Suppressor macrophage (primary cell): ENCODE measurements at regions not wholly inside any gene's neighbourhood (a gene's known extent, or its start where the extent isn't known, plus 50 kb on each side); places are given as distances from the start of the nearest gene placed in this dataset.
A peak's percentile ranks its signal among the peaks of the same experiment; 100 is the strongest.
"Not testable (repeated sequence)": the region's sequence is repeated elsewhere in the genome, so short reads cannot be mapped to it uniquely, and the experiment has no call there.

Experiments
- DNase-seq, 4 experiments: peaks; one replicate each; pipeline ENCODE4 v3.0.0-alpha.2; 2020 to 2022

- no peak for DNase-seq
Measured at GRCh38 chr17:77558846-77559626, 399.5 kb upstream of the TNRC6C start.

DNA sequence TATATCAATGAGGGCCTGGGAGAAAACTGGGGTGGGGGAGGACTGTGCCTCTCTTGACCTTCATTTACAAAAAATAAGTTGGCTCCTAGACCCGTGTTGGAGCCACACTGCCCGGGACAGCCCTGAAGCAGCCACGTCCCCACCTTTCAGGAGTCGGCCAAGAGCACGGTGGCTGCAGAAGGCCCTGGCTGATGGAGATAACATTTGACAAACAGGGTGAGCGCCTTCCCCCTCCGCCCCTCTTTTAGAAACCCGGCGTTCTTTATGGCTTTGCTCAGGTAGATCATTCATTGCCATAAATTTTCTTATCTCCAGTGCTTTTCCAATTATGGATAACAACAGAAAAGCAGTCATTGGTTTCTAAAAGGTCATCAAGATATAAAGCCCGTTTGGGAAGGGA, 398.1 kb upstream of the TNRC6C start:
- no peak for DNase-seq

DNA sequence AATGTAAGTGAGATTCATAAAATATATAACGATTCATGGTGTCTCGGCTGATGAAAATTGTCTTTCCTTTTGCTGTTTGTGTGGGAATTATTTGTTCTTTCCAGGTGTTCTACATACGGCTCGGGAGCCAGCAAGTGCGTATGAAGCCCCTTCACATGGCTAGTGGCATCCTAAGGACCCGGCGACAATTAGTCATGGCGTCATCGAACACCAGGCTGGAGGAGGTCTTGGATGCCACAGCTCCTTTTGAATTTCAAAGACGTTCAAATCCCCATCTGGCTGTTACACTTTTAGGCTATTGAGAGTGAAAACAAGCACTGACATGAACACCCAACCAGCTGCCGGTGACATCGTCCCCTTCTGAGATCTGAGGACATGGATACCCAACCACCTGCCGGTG, 397.7 kb upstream of the TNRC6C start:
- no peak for DNase-seq

- DNase-seq: not testable (repeated sequence)
Measured at GRCh38 chr17:77562361-77562760, 396.1 kb upstream of the TNRC6C start.

DNA sequence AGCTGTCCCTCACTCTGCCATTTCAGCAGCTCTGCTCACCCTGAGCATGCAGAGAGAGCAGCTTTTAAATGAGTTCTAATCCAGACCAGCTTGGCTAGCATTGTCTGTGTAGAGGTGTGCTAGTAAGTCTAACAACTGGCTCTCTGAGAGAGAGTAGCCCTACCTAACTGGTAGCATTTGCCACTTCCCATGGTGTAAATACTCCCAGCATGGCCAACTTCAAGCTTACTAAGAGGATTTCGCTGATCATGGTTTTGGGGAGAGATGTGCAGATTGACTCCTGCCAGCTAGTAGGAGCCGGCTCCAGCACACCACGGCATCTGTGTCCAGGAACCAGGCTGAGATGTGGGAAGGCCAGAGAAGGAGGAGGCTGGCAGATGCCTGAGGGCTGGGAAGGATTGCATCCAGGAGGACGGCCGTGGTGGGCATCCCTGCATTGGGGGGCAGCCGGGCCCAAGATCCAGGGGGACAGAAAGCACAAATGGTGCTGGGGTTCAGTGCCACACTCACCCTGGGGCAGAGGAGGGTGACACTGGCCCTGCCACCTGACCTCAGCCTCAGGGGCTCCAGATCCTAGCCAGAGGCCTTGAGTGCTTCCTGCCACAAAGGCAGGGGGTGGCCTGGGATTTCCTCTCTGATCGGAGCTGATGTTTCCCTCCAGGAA, 394.9 kb upstream of the TNRC6C start:
- no peak for DNase-seq

DNA sequence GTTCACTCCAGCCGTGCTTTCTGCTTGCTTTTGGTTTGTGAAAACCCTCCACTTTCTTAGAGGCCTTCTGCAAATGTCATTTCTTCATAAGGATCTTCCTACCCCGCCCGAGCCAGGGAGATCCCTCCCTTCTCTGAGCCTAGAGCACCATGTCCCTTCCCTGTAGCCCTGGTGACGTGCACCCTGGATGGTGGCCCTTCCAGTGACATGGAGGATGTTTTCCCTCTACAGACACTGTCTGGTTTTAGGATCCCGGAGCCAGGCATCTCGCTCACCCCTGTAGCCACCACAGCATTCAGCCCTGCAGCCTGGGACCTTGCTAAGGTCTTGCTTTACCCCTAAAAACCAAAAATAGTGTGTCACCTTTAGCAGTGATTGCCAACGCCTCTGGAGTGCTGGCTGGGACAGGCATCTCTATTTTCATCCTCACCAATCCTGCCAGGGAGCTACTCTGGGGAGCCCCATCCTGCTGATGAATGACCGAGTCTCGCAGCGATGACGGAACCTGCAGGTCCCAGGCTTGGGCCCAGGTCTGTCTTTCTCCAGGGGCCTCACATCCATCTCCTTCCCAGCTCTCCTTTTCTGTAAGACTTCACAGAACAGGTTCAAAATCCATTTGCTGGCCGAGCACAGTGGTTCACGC, 394.1 kb upstream of the TNRC6C start:
- DNase-seq: no peak

GRCh38 chr17:77565166-77565565, 393.3 kb upstream of the TNRC6C start:
- no peak for DNase-seq

- DNase-seq: no peak
Measured at GRCh38 chr17:77566151-77566550, 392.4 kb upstream of the TNRC6C start.

DNA sequence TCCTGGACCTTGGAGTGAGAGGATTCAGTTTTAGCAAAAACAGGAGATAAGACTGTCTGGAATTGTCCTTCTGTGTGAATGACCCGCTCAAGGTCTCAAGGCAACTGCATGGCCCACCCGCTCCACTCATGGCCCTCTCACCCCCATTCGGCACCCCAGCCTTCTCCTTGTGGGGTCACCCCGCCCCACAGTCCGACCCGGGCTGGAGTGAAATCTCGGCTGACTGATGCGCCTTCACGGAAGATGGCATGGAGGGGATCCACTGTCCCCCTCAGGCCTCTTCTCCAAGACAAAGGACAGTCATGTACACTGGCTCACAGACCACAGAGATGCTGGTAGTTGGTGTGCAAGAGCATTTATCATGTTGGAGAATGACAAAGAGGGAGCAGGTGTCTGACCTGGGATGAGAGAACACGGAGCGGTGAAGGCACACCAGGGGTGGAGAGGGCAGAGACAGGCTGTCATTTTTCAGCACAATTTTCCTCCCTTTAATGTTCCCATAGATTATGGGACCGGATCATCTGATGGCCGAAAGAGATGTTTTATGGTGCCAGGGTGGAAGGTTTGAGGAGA, 391.9 kb upstream of the TNRC6C start:
- no peak for DNase-seq

- no peak for DNase-seq
Measured at GRCh38 chr17:77568540-77568939, 390.0 kb upstream of the TNRC6C start.

- DNase-seq: no peak
Measured at GRCh38 chr17:77569846-77570564, 388.5 kb upstream of the TNRC6C start.

- DNase-seq: no peak
Measured at GRCh38 chr17:77570565-77570898, 388.0 kb upstream of the TNRC6C start.

- DNase-seq: peak; percentile 27 to 47 (median 36)
Measured at GRCh38 chr17:77571155-77571981, 387.1 kb upstream of the TNRC6C start.

GRCh38 chr17:77572065-77572601, 386.4 kb upstream of the TNRC6C start:
- DNase-seq: peak in 2 of 4 experiments; percentile 10 to 13

DNA sequence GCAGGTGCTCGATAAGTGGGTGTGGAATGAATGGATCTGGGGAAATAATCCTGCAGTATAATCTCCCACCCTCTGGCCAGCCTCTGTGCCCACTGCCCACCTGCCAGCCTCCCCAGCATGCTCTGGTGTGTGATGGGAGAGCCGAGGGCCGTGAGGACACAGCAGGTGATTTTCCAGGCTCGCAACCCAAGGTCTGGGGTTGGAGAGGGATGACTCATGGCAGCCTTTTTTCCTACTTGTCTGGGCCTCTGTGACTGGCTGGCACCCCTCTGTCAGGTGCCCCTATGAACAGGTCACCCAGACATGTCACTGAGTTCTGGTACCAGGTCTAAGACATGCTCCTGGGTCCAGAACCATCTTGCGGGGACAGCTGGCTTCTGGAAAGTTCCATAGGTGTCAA, 385.7 kb upstream of the TNRC6C start:
- no peak for DNase-seq

- no peak for DNase-seq
Measured at GRCh38 chr17:77577491-77577890, 381.0 kb upstream of the TNRC6C start.

DNA sequence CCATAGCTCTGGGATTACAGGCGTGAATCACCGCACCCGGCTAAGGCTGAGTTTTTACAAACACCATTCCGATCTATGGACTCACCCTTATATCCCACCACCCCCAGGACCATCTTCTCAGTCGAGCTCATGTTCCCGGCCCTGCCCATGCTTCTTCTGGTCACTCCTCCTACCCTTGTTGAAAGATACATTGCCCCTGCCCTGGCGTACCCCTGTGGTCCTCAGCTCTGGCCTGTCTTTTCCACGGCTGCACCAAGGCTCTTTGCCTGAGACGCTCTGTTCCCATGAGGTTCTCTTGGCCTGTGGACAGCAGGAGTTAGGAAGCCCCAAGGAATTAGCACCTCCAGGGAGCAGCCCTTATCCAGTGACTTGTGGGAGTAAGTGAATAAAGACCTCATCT, 379.4 kb upstream of the TNRC6C start:
- DNase-seq: peak in 1 of 4 experiments; percentile 11

GRCh38 chr17:77579682-77580081, 378.8 kb upstream of the TNRC6C start:
- peak; percentile 80 to 95 (median 90) for DNase-seq

DNA sequence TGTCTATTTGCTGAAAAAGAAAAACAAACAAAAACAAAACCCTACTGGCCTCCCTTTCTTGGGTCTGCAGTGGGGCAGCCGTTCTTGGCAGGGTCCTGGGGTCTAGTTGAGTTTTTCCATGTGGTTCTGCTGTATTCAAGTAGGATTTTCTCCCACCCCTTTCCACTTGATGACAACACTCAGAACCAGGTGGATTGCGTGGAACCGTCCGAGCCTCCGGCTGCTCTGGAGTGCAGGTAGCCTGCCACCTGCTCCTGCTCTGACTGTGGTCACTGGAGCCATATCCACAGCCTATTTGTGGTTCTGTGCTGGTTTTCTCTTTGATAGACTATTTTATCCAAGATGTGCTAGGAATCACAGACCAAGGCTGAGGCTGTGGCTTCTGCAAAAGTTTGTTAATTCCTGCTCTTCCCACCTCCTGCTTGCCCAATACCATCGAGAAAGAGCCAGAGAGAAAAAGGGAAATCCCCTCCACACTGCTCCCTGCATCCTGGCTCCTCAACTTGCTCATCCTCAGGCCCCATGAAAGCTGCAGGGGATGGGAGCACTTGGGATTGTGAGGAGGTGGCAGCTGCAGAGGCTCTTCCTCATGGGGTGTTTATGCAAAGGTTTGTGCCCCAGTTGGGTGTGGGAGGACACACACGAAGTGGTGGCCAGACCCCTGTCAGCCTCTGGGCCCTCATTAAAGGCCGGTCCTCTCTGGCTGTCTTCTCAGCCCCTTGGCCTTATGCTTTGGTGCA, 377.8 kb upstream of the TNRC6C start:
- DNase-seq: peak; percentile 30 to 57 (median 50)

GRCh38 chr17:77581480-77581879, 377.0 kb upstream of the TNRC6C start:
- DNase-seq: no peak
